Chondrocyte (in vitro differentiated cells): ENCODE measurements at regions not wholly inside any gene's neighbourhood (a gene's known extent, or its start where the extent isn't known, plus 50 kb on each side); places are given as distances from the start of the nearest gene placed in this dataset.

Experiments
- DNase-seq: peaks from one replicate; pipeline ENCODE4 v3.0.0; 2021; ENCODE audit warnings: mixed read lengths, low spot score
- H3K27ac Mint-ChIP-seq: one replicate; pipeline ENCODE4 v1.8.0; 2021; ENCODE audit warnings: mild to moderate bottlenecking, moderate library complexity, mixed read lengths; ENCODE audit not compliant: unreplicated experiment
- H3K27me3 Mint-ChIP-seq: 2 replicates; pipeline ENCODE4 v1.8.0; 2021; ENCODE audit warnings: low read depth, mixed read lengths
- H3K36me3 Mint-ChIP-seq: 2 replicates; pipeline ENCODE4 v1.8.0; 2021; ENCODE audit warnings: low read depth, mixed read lengths
- H3K4me1 Mint-ChIP-seq: 2 replicates; pipeline ENCODE4 v1.8.0; 2021; ENCODE audit warnings: low read depth, mild to moderate bottlenecking, mixed read lengths
- H3K4me3 Mint-ChIP-seq: one replicate; pipeline ENCODE4 v1.8.0; 2021; ENCODE audit warnings: mild to moderate bottlenecking, moderate library complexity, mixed read lengths; ENCODE audit not compliant: unreplicated experiment
- H3K9me3 Mint-ChIP-seq: 2 replicates; pipeline ENCODE4 v1.8.0; 2021; ENCODE audit warnings: low read depth, mixed read lengths
- TF ChIP-seq, protein P1 (sequence below): fragments of 200-600 bp; sonication (generic); IDR thresholded peaks from 2 replicates; pipeline ENCODE4 v1.5.0; 2021; ENCODE audit warnings: antibody characterized with exemption, mild to moderate bottlenecking, moderate library complexity

DNA sequence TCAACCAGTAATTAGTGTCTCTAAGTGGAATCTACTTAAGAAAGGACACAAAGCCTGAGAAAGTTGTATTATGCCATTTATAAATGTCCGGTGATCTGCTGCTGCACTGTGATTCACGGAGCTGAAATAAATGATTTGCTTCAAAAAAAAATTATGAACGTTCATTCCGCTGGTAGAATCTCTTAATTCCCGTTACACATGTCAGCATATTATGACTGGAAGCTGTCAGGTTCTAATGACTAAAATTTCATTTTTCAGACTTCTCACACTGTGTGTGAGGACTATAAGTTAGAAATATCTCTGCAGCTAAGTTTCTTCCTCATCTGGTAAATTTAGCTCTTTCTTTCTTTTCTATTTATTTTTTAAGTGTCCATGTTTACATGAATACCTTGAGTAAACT, 647.1 kb downstream of the VRK1 start:
- TF ChIP-seq, protein P1, sequence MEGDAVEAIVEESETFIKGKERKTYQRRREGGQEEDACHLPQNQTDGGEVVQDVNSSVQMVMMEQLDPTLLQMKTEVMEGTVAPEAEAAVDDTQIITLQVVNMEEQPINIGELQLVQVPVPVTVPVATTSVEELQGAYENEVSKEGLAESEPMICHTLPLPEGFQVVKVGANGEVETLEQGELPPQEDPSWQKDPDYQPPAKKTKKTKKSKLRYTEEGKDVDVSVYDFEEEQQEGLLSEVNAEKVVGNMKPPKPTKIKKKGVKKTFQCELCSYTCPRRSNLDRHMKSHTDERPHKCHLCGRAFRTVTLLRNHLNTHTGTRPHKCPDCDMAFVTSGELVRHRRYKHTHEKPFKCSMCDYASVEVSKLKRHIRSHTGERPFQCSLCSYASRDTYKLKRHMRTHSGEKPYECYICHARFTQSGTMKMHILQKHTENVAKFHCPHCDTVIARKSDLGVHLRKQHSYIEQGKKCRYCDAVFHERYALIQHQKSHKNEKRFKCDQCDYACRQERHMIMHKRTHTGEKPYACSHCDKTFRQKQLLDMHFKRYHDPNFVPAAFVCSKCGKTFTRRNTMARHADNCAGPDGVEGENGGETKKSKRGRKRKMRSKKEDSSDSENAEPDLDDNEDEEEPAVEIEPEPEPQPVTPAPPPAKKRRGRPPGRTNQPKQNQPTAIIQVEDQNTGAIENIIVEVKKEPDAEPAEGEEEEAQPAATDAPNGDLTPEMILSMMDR = no peak
- H3K4me1 Mint-ChIP-seq = no peaks in the 10 kb centered on the region
- H3K4me3 Mint-ChIP-seq = no peak overlapping the region
- H3K9me3 Mint-ChIP-seq = peaks cover 3% of the 10 kb centered on the region
- H3K36me3 Mint-ChIP-seq = no peaks in the 10 kb centered on the region
- H3K27ac Mint-ChIP-seq = no peak overlapping the region
- H3K27me3 Mint-ChIP-seq = no peaks in the 10 kb centered on the region
- DNase-seq = no peak

DNA sequence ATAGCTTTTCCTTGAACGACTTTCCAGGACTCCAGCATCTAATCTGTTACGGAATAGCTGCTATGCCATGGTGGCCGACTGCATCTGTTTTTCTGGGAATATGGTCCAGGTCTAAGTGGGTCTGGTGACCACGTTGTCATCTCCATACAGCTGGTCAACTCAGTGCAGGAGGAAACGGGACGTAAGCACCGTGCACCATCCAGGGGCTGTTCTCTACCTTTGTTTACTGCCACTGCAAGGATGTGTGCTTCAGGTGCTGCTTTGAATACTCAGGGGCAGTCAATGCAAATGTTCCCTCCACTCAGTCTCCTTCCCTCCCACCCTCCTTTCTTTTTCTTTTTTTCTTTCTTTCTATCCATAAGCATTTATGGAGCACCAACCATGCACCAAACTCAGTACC, 648.2 kb downstream of the VRK1 start:
- no peak overlapping the region for H3K4me3 Mint-ChIP-seq
- H3K4me1 Mint-ChIP-seq = no peaks in the 10 kb centered on the region
- H3K27me3 Mint-ChIP-seq = no peaks in the 10 kb centered on the region
- DNase-seq = no peak
- no peaks in the 10 kb centered on the region for H3K9me3 Mint-ChIP-seq
- H3K36me3 Mint-ChIP-seq = no peaks in the 10 kb centered on the region
- H3K27ac Mint-ChIP-seq = no peak overlapping the region
- TF ChIP-seq, protein P1 = no peak

DNA sequence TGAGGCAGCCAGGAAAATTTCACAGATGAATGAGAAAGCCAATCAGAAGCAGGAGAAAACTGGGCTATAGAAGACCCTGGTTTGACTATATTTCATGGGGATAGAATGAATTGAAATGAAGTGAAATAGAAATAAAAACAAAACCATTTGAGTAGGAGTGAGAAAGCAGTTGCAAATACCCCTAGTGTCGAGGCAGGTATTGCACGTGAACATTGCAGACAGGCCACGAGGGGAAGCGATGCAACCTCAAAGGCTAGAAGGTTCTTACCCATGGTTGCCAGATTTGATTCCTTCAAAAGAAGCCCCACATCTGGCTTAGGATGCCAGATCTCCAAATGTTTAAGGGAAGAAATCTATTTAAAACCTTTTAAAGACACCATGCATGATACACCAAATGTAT, 648.9 kb downstream of the VRK1 start:
- Mint-ChIP-seq H3K36me3 (no peaks in the 10 kb centered on the region), H3K27me3 (no peaks in the 10 kb centered on the region), H3K9me3 (no peaks in the 10 kb centered on the region), H3K4me1 (no peaks in the 10 kb centered on the region), H3K4me3 (no peak overlapping the region), H3K27ac (no peak overlapping the region)
- TF ChIP-seq, protein P1 = no peak
- DNase-seq = no peak

DNA sequence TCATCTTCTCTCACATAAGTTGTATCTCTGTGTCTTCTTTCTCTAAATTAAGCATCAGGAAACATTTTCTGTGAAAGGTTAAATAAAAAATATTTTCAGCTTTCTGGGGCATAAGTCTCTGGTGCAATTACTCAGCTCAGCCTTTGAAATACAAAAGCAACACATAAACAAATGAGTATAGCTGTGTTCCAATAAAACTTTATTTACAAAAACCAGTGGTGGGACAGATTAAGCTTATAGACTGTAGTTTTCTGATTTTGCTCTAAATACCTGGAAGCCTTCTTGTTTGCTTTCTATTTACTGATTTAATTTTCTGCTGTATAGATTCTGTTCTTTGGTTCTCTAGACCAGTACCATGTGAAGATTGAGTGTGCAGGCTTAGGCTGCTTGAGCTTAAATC, 655.1 kb downstream of the VRK1 start:
- Mint-ChIP-seq H3K4me3 (no peak overlapping the region), H3K36me3 (no peaks in the 10 kb centered on the region), H3K4me1 (no peaks in the 10 kb centered on the region), H3K27me3 (no peaks in the 10 kb centered on the region), H3K9me3 (peaks cover 4% of the 10 kb centered on the region), H3K27ac (no peak overlapping the region)
- DNase-seq = no peak
- TF ChIP-seq, protein P1 = no peak

DNA sequence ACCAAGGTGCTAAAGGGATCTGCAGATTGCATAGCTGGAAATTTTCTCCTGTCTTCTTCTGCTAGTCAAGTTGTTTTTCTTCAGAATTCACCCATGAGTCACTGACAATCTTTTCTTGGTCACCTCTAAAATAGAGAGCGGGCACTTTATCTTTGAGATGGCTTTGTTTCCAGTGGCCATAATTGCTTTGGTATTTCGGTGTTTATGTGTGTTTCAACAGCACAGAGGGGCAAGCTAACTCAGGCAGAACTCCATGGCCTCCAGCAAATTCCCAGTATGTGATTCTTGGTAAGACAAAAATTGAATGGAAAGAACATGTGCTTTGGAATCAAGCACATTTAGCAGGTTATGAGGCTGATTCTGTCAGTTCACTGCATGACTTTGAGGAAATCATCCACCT, 656.8 kb downstream of the VRK1 start:
- H3K27ac Mint-ChIP-seq = no peak overlapping the region
- H3K9me3 Mint-ChIP-seq = peaks cover 11% of the 10 kb centered on the region
- no peaks in the 10 kb centered on the region for H3K36me3 Mint-ChIP-seq
- H3K4me1 Mint-ChIP-seq = no peaks in the 10 kb centered on the region
- no peak overlapping the region for H3K4me3 Mint-ChIP-seq
- TF ChIP-seq, protein P1 = no peak
- H3K27me3 Mint-ChIP-seq = peaks cover 2% of the 10 kb centered on the region
- no peak for DNase-seq
